ENCODE measurements at regions not wholly inside any gene's neighbourhood (a gene's known extent, or its start where the extent isn't known, plus 50 kb on each side); places are given as distances from the start of the nearest gene placed in this dataset.

DNA sequence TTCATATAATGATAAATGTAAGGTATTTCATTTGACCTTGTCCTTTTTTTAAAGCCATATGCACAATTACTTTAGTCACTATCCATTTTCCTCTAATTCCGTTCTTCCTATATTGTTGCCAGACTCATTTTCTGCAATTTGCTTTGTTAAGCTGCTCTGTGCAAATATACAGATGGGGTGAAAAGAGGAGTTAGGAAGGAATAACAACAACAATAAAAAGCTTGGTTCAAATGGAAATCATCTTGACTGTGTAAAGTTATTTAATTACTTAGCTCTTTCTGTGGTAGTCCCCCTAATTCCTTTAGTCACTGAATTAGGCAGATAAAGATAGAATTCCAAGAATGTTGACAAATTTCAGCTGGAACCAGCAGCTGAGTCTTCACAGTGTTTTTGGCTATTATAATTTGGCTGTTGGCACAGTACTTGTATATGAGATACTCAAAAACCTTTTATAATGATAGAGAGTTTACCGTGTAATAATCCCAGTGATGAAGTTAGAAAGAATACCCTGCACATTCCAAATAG, 838.0 kb downstream of the RPS29 start (continued):
- no peak for TF ChIP-seq HNF4G (IDR thresholded peaks at IDR 0.05)

- Histone ChIP-seq H3K9ac (ENCODE audit: low read depth in 1 of 2, low read length in 2 of 2) (no peak overlapping the region), H3K4me3 (ENCODE audit: low read depth in 1 of 3, low read length in 3 of 3) (no peak overlapping the region), H3K27me3 (ENCODE audit: control insufficient read depth in 4 of 4, insufficient read depth in 4 of 4, low read length in 3 of 4) (no peaks in the 10 kb centered on the region), H3K9me3 (ENCODE audit: control insufficient read depth in 4 of 4, low read length in 3 of 4) (no peaks in the 10 kb centered on the region), H3K36me3 (ENCODE audit: control insufficient read depth in 4 of 4, insufficient read depth in 3 of 4, low read depth in 1 of 4, low read length in 3 of 4) (no peaks in the 10 kb centered on the region), H3K4me1 (ENCODE audit: control insufficient read depth in 4 of 4, insufficient read depth in 4 of 4, low read length in 3 of 4) (no peaks in the 10 kb centered on the region), H3K27ac (ENCODE audit: low read depth in 1 of 2, low read length in 2 of 2) (no peak overlapping the region)
- TF ChIP-seq FOXA1 (IDR thresholded peaks at IDR 0.05), result no peak
- TF ChIP-seq RXRA (IDR thresholded peaks at IDR 0.05), result no peak
- TF ChIP-seq TAF1 (conservative IDR thresholded peaks at IDR 0.05), result no peak
- TF ChIP-seq JUND (IDR thresholded peaks at IDR 0.05), result no peak
- no peak for TF ChIP-seq HNF4A (conservative IDR thresholded peaks at IDR 0.05)
- no peak for TF ChIP-seq SP1 (IDR thresholded peaks at IDR 0.05)
- TF ChIP-seq FOXA2 (IDR thresholded peaks at IDR 0.05), result no peak
- 73% methylated on average over 3 of the region's 3 CpGs for WGBS
- no peak for DNase-seq (ENCODE audit: low spot score)
These were observed 838.6 kb downstream of the RPS29 start for GRCh38 chr14:48747561-48748089.

DNA sequence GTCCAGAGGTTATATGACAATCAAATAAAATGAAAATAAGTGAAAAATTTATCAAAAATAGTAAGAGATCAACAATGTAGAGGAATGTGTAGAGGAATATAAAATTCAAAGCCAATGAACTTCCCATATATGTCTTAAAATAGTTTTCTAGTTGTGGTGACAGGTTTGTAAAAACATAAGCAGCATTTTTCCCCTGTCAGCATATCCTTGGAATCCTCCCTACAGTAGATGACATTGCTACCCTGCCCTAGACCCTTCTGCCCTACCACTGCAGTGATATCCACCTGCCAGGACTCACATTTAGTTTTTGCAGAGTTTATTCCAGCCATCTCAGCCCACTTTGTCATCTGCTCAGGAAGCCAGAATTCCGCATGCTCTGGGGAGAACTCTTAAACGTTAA, 842.0 kb downstream of the RPS29 start:
- no peaks in the 10 kb centered on the region for H3K36me3 ChIP-seq (ENCODE audit: control insufficient read depth in 4 of 4, insufficient read depth in 3 of 4, low read depth in 1 of 4, low read length in 3 of 4)
- no peaks in the 10 kb centered on the region for H3K27me3 ChIP-seq (ENCODE audit: control insufficient read depth in 4 of 4, insufficient read depth in 4 of 4, low read length in 3 of 4)
- 72% methylated on average over 2 of the region's 2 CpGs for WGBS
- H3K9me3 ChIP-seq (ENCODE audit: control insufficient read depth in 4 of 4, low read length in 3 of 4), result no peaks in the 10 kb centered on the region
- H3K27ac ChIP-seq (ENCODE audit: low read depth in 1 of 2, low read length in 2 of 2), result no peak overlapping the region
- no peak overlapping the region for H3K4me3 ChIP-seq (ENCODE audit: low read depth in 1 of 3, low read length in 3 of 3)
- no peak for TF ChIP-seq JUND (IDR thresholded peaks at IDR 0.05)
- TF ChIP-seq EGR1 (IDR thresholded peaks at IDR 0.05; ENCODE audit: low read depth in 2 of 2), result no peak
- no peak for TF ChIP-seq HNF4G (IDR thresholded peaks at IDR 0.05)
- no peak for TF ChIP-seq MAX (IDR thresholded peaks at IDR 0.05)
- no peak for TF ChIP-seq TAF1 (conservative IDR thresholded peaks at IDR 0.05)
- no peak overlapping the region for H3K9ac ChIP-seq (ENCODE audit: low read depth in 1 of 2, low read length in 2 of 2)
- no peak for DNase-seq (ENCODE audit: low spot score)
- no peaks in the 10 kb centered on the region for H3K4me1 ChIP-seq (ENCODE audit: control insufficient read depth in 4 of 4, insufficient read depth in 4 of 4, low read length in 3 of 4)

DNA sequence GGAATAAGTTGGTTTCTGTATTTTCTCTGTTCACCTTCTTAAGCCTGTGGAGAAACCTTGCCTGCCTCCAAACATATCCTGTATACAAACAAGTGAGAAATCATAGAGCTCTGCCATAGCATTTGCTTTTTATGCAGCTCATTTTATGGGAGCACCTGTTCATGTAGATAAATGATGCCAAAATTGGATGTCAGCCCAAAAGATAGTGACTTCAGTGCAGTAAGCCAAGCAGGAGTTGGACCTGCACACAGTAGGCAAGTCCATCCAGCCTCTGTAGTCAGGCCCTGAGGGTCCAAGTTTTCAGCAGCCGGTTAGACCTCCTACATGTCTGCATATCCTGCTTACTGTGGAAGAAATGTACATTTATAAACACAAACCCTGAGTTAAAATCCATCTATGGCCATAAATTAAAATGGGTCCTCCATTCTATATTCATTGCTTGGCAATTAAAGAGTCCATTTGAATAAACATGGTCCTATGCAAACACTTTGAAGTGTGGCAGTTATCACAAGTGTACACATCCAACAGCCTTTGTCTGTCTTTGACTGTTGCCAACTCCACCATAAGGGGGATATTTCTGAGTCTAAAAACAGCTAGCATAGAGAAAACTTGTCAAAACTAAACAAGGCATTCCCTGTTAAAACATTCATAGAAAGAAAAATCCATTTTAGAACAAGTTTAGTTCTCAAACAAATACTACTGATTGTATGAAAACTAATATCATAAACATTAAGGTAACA, 847.8 kb downstream of the RPS29 start:
- H3K36me3 ChIP-seq (ENCODE audit: control insufficient read depth in 4 of 4, insufficient read depth in 3 of 4, low read depth in 1 of 4, low read length in 3 of 4), result no peaks in the 10 kb centered on the region
- H3K4me3 ChIP-seq (ENCODE audit: low read depth in 1 of 3, low read length in 3 of 3), result no peak overlapping the region
- no peak for DNase-seq (ENCODE audit: low spot score)
- no peaks in the 10 kb centered on the region for H3K4me1 ChIP-seq (ENCODE audit: control insufficient read depth in 4 of 4, insufficient read depth in 4 of 4, low read length in 3 of 4)
- no peaks in the 10 kb centered on the region for H3K27me3 ChIP-seq (ENCODE audit: control insufficient read depth in 4 of 4, insufficient read depth in 4 of 4, low read length in 3 of 4)
- no peak overlapping the region for H3K27ac ChIP-seq (ENCODE audit: low read depth in 1 of 2, low read length in 2 of 2)
- H3K9ac ChIP-seq (ENCODE audit: low read depth in 1 of 2, low read length in 2 of 2), result no peak overlapping the region
- TF ChIP-seq YY1 (IDR thresholded peaks at IDR 0.05), result no peak
- TF ChIP-seq, protein P1, sequence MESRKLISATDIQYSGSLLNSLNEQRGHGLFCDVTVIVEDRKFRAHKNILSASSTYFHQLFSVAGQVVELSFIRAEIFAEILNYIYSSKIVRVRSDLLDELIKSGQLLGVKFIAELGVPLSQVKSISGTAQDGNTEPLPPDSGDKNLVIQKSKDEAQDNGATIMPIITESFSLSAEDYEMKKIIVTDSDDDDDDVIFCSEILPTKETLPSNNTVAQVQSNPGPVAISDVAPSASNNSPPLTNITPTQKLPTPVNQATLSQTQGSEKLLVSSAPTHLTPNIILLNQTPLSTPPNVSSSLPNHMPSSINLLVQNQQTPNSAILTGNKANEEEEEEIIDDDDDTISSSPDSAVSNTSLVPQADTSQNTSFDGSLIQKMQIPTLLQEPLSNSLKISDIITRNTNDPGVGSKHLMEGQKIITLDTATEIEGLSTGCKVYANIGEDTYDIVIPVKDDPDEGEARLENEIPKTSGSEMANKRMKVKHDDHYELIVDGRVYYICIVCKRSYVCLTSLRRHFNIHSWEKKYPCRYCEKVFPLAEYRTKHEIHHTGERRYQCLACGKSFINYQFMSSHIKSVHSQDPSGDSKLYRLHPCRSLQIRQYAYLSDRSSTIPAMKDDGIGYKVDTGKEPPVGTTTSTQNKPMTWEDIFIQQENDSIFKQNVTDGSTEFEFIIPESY (IDR thresholded peaks at IDR 0.05), result no peak
- no peak for TF ChIP-seq FOXA2 (IDR thresholded peaks at IDR 0.05)
- peaks cover 0 to 3% (median 0%) of the 10 kb centered on the region in 4 donors for H3K9me3 ChIP-seq (ENCODE audit: control insufficient read depth in 4 of 4, low read length in 3 of 4)
- WGBS, result 83% methylated on average over 1 of the region's 1 CpG
